Mesothelial cell of epicardium (in vitro differentiated cells): ENCODE measurements at regions not wholly inside any gene's neighbourhood (a gene's known extent, or its start where the extent isn't known, plus 50 kb on each side); places are given as distances from the start of the nearest gene placed in this dataset.

Source experiments
- DNase-seq, 2 experiments: peaks; one replicate each; pipeline ENCODE4 v3.0.0; 2021; ENCODE audit warnings: low spot score in 2 of 2; ENCODE audit not compliant: unreplicated experiment in 2 of 2
- H3K27ac Mint-ChIP-seq: 2 replicates; pipeline ENCODE4 v1.8.0; 2021; ENCODE audit warnings: mixed read lengths
- H3K27me3 Mint-ChIP-seq: 2 replicates; pipeline ENCODE4 v1.8.0; 2021; ENCODE audit warnings: low read depth, mixed read lengths
- H3K36me3 Mint-ChIP-seq: 2 replicates; pipeline ENCODE4 v1.8.0; 2021; ENCODE audit warnings: mixed read lengths
- H3K4me1 Mint-ChIP-seq: 2 replicates; pipeline ENCODE4 v1.8.0; 2021; ENCODE audit warnings: mixed read lengths
- H3K4me3 Mint-ChIP-seq: 2 replicates; pipeline ENCODE4 v1.8.0; 2021; ENCODE audit warnings: mild to moderate bottlenecking, moderate library complexity, mixed read lengths
- H3K9me3 Mint-ChIP-seq: 2 replicates; pipeline ENCODE4 v1.8.0; 2021; ENCODE audit warnings: mixed read lengths
- TF ChIP-seq, protein P1 (sequence below): fragments of 200-600 bp; sonication (generic); IDR thresholded peaks from one replicate; pipeline ENCODE4 v1.5.0; 2021; ENCODE audit warnings: antibody characterized with exemption; ENCODE audit not compliant: unreplicated experiment

DNA sequence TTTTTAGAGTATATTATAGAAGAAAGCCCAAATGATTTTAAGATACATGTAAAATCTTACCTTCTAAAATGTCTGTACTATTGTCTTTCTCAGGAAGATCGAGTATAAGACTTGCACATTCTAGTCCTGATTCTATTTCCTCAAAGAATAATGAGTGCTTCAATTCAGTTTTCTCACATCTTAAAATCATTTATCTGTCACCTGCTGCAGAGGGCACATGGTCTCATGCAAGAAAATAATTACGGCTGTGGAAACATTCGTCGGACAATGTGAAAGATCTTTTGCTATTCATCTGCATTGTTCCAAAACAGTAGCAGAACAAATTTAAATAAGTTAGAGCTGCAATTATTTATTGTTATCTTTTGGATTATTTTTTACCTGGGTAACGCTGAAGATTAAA is 1403.5 kb downstream of the PCDH9 start:
- Mint-ChIP-seq H3K36me3 (no peaks in the 10 kb centered on the region), H3K9me3 (no peaks in the 10 kb centered on the region), H3K4me3 (no peak overlapping the region), H3K27me3 (no peaks in the 10 kb centered on the region), H3K4me1 (no peaks in the 10 kb centered on the region), H3K27ac (no peak overlapping the region)
- no peak for DNase-seq
- TF ChIP-seq, protein P1, sequence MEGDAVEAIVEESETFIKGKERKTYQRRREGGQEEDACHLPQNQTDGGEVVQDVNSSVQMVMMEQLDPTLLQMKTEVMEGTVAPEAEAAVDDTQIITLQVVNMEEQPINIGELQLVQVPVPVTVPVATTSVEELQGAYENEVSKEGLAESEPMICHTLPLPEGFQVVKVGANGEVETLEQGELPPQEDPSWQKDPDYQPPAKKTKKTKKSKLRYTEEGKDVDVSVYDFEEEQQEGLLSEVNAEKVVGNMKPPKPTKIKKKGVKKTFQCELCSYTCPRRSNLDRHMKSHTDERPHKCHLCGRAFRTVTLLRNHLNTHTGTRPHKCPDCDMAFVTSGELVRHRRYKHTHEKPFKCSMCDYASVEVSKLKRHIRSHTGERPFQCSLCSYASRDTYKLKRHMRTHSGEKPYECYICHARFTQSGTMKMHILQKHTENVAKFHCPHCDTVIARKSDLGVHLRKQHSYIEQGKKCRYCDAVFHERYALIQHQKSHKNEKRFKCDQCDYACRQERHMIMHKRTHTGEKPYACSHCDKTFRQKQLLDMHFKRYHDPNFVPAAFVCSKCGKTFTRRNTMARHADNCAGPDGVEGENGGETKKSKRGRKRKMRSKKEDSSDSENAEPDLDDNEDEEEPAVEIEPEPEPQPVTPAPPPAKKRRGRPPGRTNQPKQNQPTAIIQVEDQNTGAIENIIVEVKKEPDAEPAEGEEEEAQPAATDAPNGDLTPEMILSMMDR, result no peak

DNA sequence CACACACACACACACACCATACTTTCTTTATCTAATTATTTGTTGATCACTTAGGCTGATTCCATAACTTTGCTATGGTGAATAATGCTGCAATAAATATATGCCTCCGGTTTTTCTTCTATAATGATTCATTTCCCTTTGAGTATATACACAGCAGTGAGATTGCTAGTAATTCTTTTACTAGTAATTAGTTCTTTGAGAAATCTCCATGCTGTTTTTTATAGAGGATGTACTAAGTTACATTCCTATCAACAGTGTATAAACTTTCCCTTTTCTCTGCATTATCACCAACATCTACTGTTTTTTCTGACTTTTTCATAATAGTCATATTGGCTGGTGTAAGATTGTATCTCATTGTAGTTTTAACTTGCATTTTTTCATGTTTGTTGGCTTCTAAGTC is 1405.1 kb downstream of the PCDH9 start:
- Mint-ChIP-seq H3K36me3 (no peaks in the 10 kb centered on the region), H3K27me3 (no peaks in the 10 kb centered on the region), H3K4me3 (no peak overlapping the region), H3K27ac (no peak overlapping the region), H3K9me3 (no peaks in the 10 kb centered on the region), H3K4me1 (no peaks in the 10 kb centered on the region)
- TF ChIP-seq, protein P1, result no peak
- DNase-seq, result no peak

DNA sequence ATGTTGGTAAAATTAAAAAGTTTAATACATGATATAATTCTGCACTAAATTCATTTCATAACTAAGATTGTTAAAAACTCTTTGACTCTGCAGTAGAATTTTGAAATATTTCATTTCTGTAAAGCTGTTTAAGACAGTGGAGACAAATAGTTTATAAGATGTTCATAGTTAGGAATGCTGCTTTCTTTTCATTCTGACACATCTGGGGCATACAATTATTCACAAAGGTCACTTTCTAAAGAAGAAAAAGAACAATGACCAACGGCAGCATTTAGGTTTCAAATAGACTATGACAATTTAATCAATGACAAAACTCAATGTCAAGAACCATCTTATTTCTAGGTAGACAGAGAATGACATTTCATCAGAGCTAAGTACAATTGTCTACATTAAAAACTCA is 1422.1 kb downstream of the PCDH9 start:
- TF ChIP-seq, protein P1, result no peak
- H3K4me1 Mint-ChIP-seq, result peaks cover 15% of the 10 kb centered on the region
- no peak overlapping the region for H3K4me3 Mint-ChIP-seq
- H3K27ac Mint-ChIP-seq, result no peak overlapping the region
- peaks cover 11% of the 10 kb centered on the region for H3K9me3 Mint-ChIP-seq
- DNase-seq, result no peak
- H3K36me3 Mint-ChIP-seq, result no peaks in the 10 kb centered on the region
- H3K27me3 Mint-ChIP-seq, result no peaks in the 10 kb centered on the region

DNA sequence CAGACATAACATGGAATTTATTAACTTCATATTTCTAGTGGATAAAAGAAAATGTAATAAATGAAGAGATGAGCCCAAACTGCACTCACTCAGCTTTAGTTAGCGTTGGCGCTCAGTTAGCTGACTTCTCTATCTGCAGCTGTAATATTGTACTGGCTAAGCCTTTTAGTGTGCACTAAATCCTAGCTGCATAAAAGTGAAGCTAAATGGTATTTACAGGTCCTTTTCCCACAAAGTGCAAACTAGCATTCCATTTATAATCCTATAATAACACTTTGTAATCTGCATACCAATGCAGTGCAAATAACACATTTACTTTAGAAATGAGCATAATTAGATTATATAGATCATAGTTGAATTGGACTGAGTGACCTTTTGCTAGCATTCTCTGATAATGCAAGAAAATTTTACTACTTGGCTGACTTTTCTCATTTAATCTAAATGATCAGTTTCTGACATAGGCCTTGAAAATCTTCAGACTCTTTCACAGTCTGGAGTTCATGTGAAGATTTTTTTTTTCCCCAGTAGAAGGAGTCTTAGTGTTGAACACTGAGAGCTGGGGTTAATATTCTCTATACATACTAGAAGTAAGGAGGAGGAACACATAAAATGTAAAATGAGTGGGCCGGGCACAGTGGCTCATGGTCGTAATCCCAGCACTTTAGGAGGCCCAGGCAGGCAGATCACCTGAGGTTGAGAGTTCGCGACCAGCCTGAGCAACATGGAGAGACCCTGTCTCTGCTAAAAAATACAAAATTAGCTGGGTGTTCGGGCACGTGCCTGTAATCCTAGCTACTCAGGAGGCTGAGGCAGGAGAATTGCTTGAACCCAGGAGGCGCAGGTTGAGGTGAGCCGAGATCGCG is 1426.4 kb downstream of the PCDH9 start:
- H3K36me3 Mint-ChIP-seq, result no peaks in the 10 kb centered on the region
- H3K27ac Mint-ChIP-seq, result peak overlapping the region; percentile 37
- no peaks in the 10 kb centered on the region for H3K27me3 Mint-ChIP-seq
- no peak overlapping the region for H3K4me3 Mint-ChIP-seq
- no peak for DNase-seq
- no peaks in the 10 kb centered on the region for H3K9me3 Mint-ChIP-seq
- TF ChIP-seq, protein P1, result no peak
- H3K4me1 Mint-ChIP-seq, result peaks cover 15% of the 10 kb centered on the region

DNA sequence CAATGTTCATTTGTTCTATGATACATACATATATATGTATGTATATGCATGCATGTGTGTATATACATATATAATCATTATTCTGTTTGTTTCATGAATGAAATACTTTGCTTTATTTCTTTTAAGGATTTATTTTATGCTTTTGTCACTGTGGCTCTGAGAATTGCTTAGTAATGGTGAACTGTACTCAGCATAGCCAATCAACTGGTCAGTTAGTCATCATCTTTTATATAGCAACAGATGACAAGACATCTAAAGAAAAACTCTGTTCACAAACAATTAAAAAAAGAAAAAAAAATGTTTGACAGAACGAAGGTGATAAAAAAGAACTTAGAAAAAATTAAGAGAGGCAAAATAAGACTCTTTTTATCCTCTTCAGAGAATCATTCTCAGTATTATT is 1440.3 kb downstream of the PCDH9 start:
- no peak for DNase-seq
- TF ChIP-seq, protein P1, result no peak
- H3K36me3 Mint-ChIP-seq, result no peaks in the 10 kb centered on the region
- no peak overlapping the region for H3K27ac Mint-ChIP-seq
- no peak overlapping the region for H3K4me3 Mint-ChIP-seq
- H3K4me1 Mint-ChIP-seq, result no peaks in the 10 kb centered on the region
- H3K27me3 Mint-ChIP-seq, result no peaks in the 10 kb centered on the region
- peaks cover 6% of the 10 kb centered on the region for H3K9me3 Mint-ChIP-seq
